ENCODE measurements at regions not wholly inside any gene's neighbourhood (a gene's known extent, or its start where the extent isn't known, plus 50 kb on each side); places are given as distances from the start of the nearest gene placed in this dataset.

DNA sequence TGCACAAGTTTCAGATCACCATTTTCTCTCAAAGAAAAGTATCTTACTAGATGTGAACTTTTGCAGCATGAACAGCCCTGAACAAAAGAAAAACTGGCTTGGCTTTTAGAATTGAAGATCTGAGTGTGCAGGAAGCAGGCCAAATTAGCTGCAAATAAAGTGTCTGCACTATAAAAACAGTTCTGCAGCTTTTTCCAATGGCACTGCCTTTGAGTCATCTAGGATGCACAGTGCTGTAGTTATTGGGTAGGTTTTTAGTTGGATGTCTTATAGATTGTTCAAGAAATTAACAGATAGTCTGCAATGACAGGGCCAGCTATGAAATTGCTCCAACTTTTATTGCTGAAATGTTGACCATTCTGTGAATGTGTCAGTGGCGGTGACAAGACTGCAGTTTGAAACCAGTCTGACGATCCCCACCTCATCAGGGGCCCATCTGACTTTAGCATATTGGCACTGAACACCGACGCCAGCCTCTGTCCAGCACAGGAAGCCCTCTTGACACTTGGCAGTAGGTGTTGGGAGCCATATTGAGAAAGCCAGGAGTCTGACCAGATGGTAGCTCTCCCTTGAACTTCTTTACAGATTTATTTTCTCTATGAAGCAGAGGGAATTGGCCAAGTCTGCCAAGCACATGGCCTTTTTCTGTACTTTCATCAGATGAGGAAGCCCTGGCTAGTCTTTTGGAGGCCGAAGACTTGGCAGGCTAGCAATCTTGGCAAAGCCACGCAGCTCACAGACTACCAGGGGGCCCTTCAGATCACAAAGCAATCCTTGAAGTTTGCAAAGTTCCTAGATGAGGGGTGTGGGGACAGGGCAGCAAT, 490.6 kb downstream of the NEBL start:
- TF ChIP-seq POLR2A (IDR thresholded peaks at IDR 0.05; ENCODE audit: insufficient read depth in 1 of 2, low read depth in 2 of 2, low read length in 2 of 2) (no peak), ZNF780A (CRISPR knock-in tag; IDR thresholded peaks at IDR 0.05) (no peak), ZFP36 (IDR thresholded peaks at IDR 0.05; ENCODE audit: borderline replicate concordance, low read depth, low read length, partially characterized antibody) (no peak), GATA4 (IDR thresholded peaks at IDR 0.05; ENCODE audit: borderline replicate concordance, low read depth) (no peak), ZFP91 (CRISPR knock-in tag; IDR thresholded peaks at IDR 0.05; ENCODE audit: borderline replicate concordance) (no peak)
- TF ChIP-seq, protein P1, sequence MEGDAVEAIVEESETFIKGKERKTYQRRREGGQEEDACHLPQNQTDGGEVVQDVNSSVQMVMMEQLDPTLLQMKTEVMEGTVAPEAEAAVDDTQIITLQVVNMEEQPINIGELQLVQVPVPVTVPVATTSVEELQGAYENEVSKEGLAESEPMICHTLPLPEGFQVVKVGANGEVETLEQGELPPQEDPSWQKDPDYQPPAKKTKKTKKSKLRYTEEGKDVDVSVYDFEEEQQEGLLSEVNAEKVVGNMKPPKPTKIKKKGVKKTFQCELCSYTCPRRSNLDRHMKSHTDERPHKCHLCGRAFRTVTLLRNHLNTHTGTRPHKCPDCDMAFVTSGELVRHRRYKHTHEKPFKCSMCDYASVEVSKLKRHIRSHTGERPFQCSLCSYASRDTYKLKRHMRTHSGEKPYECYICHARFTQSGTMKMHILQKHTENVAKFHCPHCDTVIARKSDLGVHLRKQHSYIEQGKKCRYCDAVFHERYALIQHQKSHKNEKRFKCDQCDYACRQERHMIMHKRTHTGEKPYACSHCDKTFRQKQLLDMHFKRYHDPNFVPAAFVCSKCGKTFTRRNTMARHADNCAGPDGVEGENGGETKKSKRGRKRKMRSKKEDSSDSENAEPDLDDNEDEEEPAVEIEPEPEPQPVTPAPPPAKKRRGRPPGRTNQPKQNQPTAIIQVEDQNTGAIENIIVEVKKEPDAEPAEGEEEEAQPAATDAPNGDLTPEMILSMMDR (CRISPR knock-in tag; IDR thresholded peaks at IDR 0.05): no peak
- TF ChIP-seq, protein P2, sequence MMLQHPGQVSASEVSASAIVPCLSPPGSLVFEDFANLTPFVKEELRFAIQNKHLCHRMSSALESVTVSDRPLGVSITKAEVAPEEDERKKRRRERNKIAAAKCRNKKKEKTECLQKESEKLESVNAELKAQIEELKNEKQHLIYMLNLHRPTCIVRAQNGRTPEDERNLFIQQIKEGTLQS (CRISPR knock-in tag; IDR thresholded peaks at IDR 0.05): no peak

Measured in HepG2 (cell line).